ENCODE measurements at regions not wholly inside any gene's neighbourhood (a gene's known extent, or its start where the extent isn't known, plus 50 kb on each side); places are given as distances from the start of the nearest gene placed in this dataset.
A peak's percentile ranks its signal among the peaks of the same experiment; 100 is the strongest.

- no peak for ATAC-seq
- DNase-seq = no peak
- Mint-ChIP-seq H3K27ac (no peak overlapping the region), H3K27me3 (no peaks in the 10 kb centered on the region), H3K4me3 (no peak overlapping the region), H3K4me1 (no peaks in the 10 kb centered on the region), H3K9me3 (no peaks in the 10 kb centered on the region)
Measured at GRCh38 chr2:160674146-160674750, 180.6 kb upstream of the RBMS1 start.

- Mint-ChIP-seq H3K4me3 (no peak overlapping the region), H3K9me3 (peaks cover 5 to 12% of the 10 kb centered on the region in 2 donors), H3K27ac (no peak overlapping the region), H3K4me1 (no peaks in the 10 kb centered on the region), H3K27me3 (no peaks in the 10 kb centered on the region)
- DNase-seq (no peak), ATAC-seq (no peak)
Measured at GRCh38 chr2:160679686-160680085, 186.1 kb upstream of the RBMS1 start.

- Mint-ChIP-seq H3K9me3 (peaks cover 5 to 12% of the 10 kb centered on the region in 2 donors), H3K27ac (no peak overlapping the region), H3K27me3 (no peaks in the 10 kb centered on the region), H3K4me3 (no peak overlapping the region), H3K4me1 (no peaks in the 10 kb centered on the region)
- DNase-seq (no peak), ATAC-seq (no peak)
Measured at GRCh38 chr2:160680294-160680693, 186.7 kb upstream of the RBMS1 start.

GRCh38 chr2:160680974-160681373 is 187.4 kb upstream of the RBMS1 start:
- no peak for DNase-seq
- H3K27ac Mint-ChIP-seq = no peak overlapping the region
- no peaks in the 10 kb centered on the region for H3K27me3 Mint-ChIP-seq
- no peak overlapping the region for H3K4me3 Mint-ChIP-seq
- ATAC-seq = no peak
- H3K9me3 Mint-ChIP-seq = peaks cover 5 to 12% of the 10 kb centered on the region in 2 donors
- H3K4me1 Mint-ChIP-seq = no peaks in the 10 kb centered on the region

- peaks cover 5 to 12% of the 10 kb centered on the region in 2 donors for H3K9me3 Mint-ChIP-seq
- no peak for DNase-seq
- no peak overlapping the region for H3K4me3 Mint-ChIP-seq
- no peaks in the 10 kb centered on the region for H3K27me3 Mint-ChIP-seq
- ATAC-seq = no peak
- no peak overlapping the region for H3K27ac Mint-ChIP-seq
- no peaks in the 10 kb centered on the region for H3K4me1 Mint-ChIP-seq
Measured at GRCh38 chr2:160683206-160683605, 189.6 kb upstream of the RBMS1 start.

GRCh38 chr2:160687629-160688028 is 194.0 kb upstream of the RBMS1 start:
- Mint-ChIP-seq H3K27me3 (no peaks in the 10 kb centered on the region), H3K27ac (no peak overlapping the region), H3K4me1 (no peaks in the 10 kb centered on the region), H3K9me3 (no peaks in the 10 kb centered on the region), H3K4me3 (no peak overlapping the region)
- no peak for DNase-seq
- ATAC-seq = no peak

- H3K27ac Mint-ChIP-seq = no peak overlapping the region
- no peaks in the 10 kb centered on the region for H3K27me3 Mint-ChIP-seq
- ATAC-seq (no peak), DNase-seq (no peak)
- H3K4me3 Mint-ChIP-seq = no peak overlapping the region
- H3K9me3 Mint-ChIP-seq = no peaks in the 10 kb centered on the region
- H3K4me1 Mint-ChIP-seq = no peaks in the 10 kb centered on the region
Measured at GRCh38 chr2:160689441-160689840, 195.8 kb upstream of the RBMS1 start.

- ATAC-seq = no peak
- H3K27me3 Mint-ChIP-seq = no peaks in the 10 kb centered on the region
- H3K4me1 Mint-ChIP-seq = no peaks in the 10 kb centered on the region
- no peak overlapping the region for H3K27ac Mint-ChIP-seq
- H3K4me3 Mint-ChIP-seq = no peak overlapping the region
- no peaks in the 10 kb centered on the region for H3K9me3 Mint-ChIP-seq
- DNase-seq = no peak
Measured at GRCh38 chr2:160694221-160694620, 200.6 kb upstream of the RBMS1 start.

- Mint-ChIP-seq H3K27me3 (no peaks in the 10 kb centered on the region), H3K4me1 (no peaks in the 10 kb centered on the region), H3K27ac (no peak overlapping the region), H3K4me3 (no peak overlapping the region), H3K9me3 (no peaks in the 10 kb centered on the region)
- peak; percentile 5 to 31 for DNase-seq
- peak; percentile 99 for ATAC-seq
Measured at GRCh38 chr2:160694631-160695030, 201.0 kb upstream of the RBMS1 start.

- Mint-ChIP-seq H3K4me3 (no peak overlapping the region), H3K4me1 (no peaks in the 10 kb centered on the region), H3K27me3 (no peaks in the 10 kb centered on the region), H3K9me3 (no peaks in the 10 kb centered on the region), H3K27ac (no peak overlapping the region)
- DNase-seq (no peak), ATAC-seq (no peak)
Measured at GRCh38 chr2:160695402-160696086, 201.9 kb upstream of the RBMS1 start.

GRCh38 chr2:160696087-160696452 is 202.5 kb upstream of the RBMS1 start:
- Mint-ChIP-seq H3K4me1 (no peaks in the 10 kb centered on the region), H3K9me3 (no peaks in the 10 kb centered on the region), H3K4me3 (no peak overlapping the region), H3K27me3 (no peaks in the 10 kb centered on the region), H3K27ac (no peak overlapping the region)
- ATAC-seq (no peak), DNase-seq (no peak)

GRCh38 chr2:160697817-160698216 is 204.2 kb upstream of the RBMS1 start:
- Mint-ChIP-seq H3K4me3 (no peak overlapping the region), H3K27me3 (no peaks in the 10 kb centered on the region), H3K27ac (no peak overlapping the region), H3K9me3 (no peaks in the 10 kb centered on the region), H3K4me1 (no peaks in the 10 kb centered on the region)
- ATAC-seq (no peak), DNase-seq (no peak)

GRCh38 chr2:160700021-160700814 is 206.6 kb upstream of the RBMS1 start:
- peaks cover 17% of the 10 kb centered on the region for H3K4me1 Mint-ChIP-seq
- no peaks in the 10 kb centered on the region for H3K9me3 Mint-ChIP-seq
- DNase-seq (no peak), ATAC-seq (no peak)
- no peaks in the 10 kb centered on the region for H3K27me3 Mint-ChIP-seq
- no peak overlapping the region for H3K4me3 Mint-ChIP-seq
- H3K27ac Mint-ChIP-seq = no peak overlapping the region

GRCh38 chr2:160701822-160702221 is 208.2 kb upstream of the RBMS1 start:
- Mint-ChIP-seq H3K9me3 (no peaks in the 10 kb centered on the region), H3K27me3 (no peaks in the 10 kb centered on the region), H3K27ac (no peak overlapping the region), H3K4me1 (peaks cover 17% of the 10 kb centered on the region), H3K4me3 (no peak overlapping the region)
- DNase-seq = no peak
- ATAC-seq = no peak

GRCh38 chr2:160702754-160703153 is 209.1 kb upstream of the RBMS1 start:
- peak overlapping the region in 1 of 2 donors; percentile 29 for H3K27ac Mint-ChIP-seq
- no peaks in the 10 kb centered on the region for H3K27me3 Mint-ChIP-seq
- DNase-seq = no peak
- no peak for ATAC-seq
- no peak overlapping the region for H3K4me3 Mint-ChIP-seq
- H3K9me3 Mint-ChIP-seq = peaks cover 0 to 8% of the 10 kb centered on the region in 2 donors
- peaks cover 17% of the 10 kb centered on the region for H3K4me1 Mint-ChIP-seq
